ENCODE measurements at regions not wholly inside any gene's neighbourhood (a gene's known extent, or its start where the extent isn't known, plus 50 kb on each side); places are given as distances from the start of the nearest gene placed in this dataset.

GRCh38 chr9:14511452-14511851, 181.8 kb downstream of the ZDHHC21 start:
- TF ChIP-seq ZNF610 (tag by site-specific recombination; IDR thresholded peaks at IDR 0.05; ENCODE audit: borderline replicate concordance) (no peak), ZBTB21 (tag by site-specific recombination; IDR thresholded peaks at IDR 0.05) (no peak), INSM2 (tag by site-specific recombination; IDR thresholded peaks at IDR 0.05) (no peak)
- TF ChIP-seq, protein P1, sequence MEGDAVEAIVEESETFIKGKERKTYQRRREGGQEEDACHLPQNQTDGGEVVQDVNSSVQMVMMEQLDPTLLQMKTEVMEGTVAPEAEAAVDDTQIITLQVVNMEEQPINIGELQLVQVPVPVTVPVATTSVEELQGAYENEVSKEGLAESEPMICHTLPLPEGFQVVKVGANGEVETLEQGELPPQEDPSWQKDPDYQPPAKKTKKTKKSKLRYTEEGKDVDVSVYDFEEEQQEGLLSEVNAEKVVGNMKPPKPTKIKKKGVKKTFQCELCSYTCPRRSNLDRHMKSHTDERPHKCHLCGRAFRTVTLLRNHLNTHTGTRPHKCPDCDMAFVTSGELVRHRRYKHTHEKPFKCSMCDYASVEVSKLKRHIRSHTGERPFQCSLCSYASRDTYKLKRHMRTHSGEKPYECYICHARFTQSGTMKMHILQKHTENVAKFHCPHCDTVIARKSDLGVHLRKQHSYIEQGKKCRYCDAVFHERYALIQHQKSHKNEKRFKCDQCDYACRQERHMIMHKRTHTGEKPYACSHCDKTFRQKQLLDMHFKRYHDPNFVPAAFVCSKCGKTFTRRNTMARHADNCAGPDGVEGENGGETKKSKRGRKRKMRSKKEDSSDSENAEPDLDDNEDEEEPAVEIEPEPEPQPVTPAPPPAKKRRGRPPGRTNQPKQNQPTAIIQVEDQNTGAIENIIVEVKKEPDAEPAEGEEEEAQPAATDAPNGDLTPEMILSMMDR (tag by site-specific recombination; IDR thresholded peaks at IDR 0.05): no peak
